ENCODE measurements at regions not wholly inside any gene's neighbourhood (a gene's known extent, or its start where the extent isn't known, plus 50 kb on each side); places are given as distances from the start of the nearest gene placed in this dataset.

DNA sequence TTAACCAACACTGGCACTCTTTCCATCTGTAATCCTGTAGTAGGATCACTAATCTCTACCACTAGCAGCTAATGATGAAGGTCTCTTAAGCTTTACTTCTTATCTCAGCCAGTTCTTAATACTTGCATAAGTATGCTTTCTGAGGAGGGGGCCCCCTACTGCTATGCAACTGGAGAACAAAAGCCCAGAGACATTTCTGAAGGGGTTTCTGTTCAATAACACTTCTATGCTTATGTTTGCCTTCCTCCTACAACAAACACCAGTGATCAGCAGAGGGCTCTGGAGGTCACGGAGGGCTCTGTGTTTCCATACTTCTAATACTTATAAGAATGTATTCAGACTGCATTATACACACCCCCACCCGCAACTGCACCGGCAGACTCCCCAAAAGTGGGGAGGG is 215.8 kb downstream of the BARHL2 start:
- Histone ChIP-seq H3K27ac (ENCODE audit: low read depth) (no peak overlapping the region), H4K20me1 (replicated peaks; ENCODE audit: insufficient read depth) (no peaks in the 10 kb centered on the region), H3K4me1 (ENCODE audit: insufficient read depth) (peaks cover 26% of the 10 kb centered on the region), H3F3A (replicated peaks; ENCODE audit: low read depth) (no peaks in the 10 kb centered on the region), H3K36me3 (ENCODE audit: insufficient read depth) (no peaks in the 10 kb centered on the region), H3K4me2 (peak overlapping the region; percentile 55), H3K27me3 (ENCODE audit: insufficient read depth) (no peaks in the 10 kb centered on the region), H3K79me2 (replicated peaks; ENCODE audit: insufficient read depth) (no peaks in the 10 kb centered on the region), H3K4me3 (peak overlapping the region; percentile 24; the same call in 1 of the 2 replicates), H3K9me2 (ENCODE audit: insufficient read depth) (no peaks in the 10 kb centered on the region), H2AFZ (no peak overlapping the region)
- H3K27me3 Mint-ChIP-seq (ENCODE audit: insufficient read depth, low read depth, poor library complexity) = no peaks in the 10 kb centered on the region
- DNase-seq (ENCODE audit: low spot score) (peak; percentile 28), ATAC-seq (peak; percentile 25)
- no peaks in the 10 kb centered on the region for H3K36me3 Mint-ChIP-seq (ENCODE audit: low read depth)
- peaks cover 25% of the 10 kb centered on the region for H3K4me1 Mint-ChIP-seq
- no peaks in the 10 kb centered on the region for H3K9me3 Mint-ChIP-seq
- H3K4me3 Mint-ChIP-seq = no peak overlapping the region
- TF ChIP-seq EZH2phosphoT487 (IDR thresholded peaks at IDR 0.05; ENCODE audit: unreplicated experiment) (no peak), EZH2 (IDR thresholded peaks at IDR 0.05; ENCODE audit: low read depth, unreplicated experiment) (no peak), CREB1 (CRISPR knock-in tag; IDR thresholded peaks at IDR 0.05; ENCODE audit: low read depth) (no peak), POLR2AphosphoS5 (IDR thresholded peaks at IDR 0.05; ENCODE audit: low read depth) (no peak), ZNF331 (CRISPR knock-in tag; IDR thresholded peaks at IDR 0.05; ENCODE audit: low read depth) (no peak), JUNB (IDR thresholded peaks at IDR 0.05; ENCODE audit: unreplicated experiment) (no peak), STAT1 (IDR thresholded peaks at IDR 0.05; ENCODE audit: unreplicated experiment) (no peak)
- TF ChIP-seq, protein P1, sequence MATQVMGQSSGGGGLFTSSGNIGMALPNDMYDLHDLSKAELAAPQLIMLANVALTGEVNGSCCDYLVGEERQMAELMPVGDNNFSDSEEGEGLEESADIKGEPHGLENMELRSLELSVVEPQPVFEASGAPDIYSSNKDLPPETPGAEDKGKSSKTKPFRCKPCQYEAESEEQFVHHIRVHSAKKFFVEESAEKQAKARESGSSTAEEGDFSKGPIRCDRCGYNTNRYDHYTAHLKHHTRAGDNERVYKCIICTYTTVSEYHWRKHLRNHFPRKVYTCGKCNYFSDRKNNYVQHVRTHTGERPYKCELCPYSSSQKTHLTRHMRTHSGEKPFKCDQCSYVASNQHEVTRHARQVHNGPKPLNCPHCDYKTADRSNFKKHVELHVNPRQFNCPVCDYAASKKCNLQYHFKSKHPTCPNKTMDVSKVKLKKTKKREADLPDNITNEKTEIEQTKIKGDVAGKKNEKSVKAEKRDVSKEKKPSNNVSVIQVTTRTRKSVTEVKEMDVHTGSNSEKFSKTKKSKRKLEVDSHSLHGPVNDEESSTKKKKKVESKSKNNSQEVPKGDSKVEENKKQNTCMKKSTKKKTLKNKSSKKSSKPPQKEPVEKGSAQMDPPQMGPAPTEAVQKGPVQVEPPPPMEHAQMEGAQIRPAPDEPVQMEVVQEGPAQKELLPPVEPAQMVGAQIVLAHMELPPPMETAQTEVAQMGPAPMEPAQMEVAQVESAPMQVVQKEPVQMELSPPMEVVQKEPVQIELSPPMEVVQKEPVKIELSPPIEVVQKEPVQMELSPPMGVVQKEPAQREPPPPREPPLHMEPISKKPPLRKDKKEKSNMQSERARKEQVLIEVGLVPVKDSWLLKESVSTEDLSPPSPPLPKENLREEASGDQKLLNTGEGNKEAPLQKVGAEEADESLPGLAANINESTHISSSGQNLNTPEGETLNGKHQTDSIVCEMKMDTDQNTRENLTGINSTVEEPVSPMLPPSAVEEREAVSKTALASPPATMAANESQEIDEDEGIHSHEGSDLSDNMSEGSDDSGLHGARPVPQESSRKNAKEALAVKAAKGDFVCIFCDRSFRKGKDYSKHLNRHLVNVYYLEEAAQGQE (IDR thresholded peaks at IDR 0.05; ENCODE audit: unreplicated experiment) = no peak
- TF ChIP-seq, protein P2, sequence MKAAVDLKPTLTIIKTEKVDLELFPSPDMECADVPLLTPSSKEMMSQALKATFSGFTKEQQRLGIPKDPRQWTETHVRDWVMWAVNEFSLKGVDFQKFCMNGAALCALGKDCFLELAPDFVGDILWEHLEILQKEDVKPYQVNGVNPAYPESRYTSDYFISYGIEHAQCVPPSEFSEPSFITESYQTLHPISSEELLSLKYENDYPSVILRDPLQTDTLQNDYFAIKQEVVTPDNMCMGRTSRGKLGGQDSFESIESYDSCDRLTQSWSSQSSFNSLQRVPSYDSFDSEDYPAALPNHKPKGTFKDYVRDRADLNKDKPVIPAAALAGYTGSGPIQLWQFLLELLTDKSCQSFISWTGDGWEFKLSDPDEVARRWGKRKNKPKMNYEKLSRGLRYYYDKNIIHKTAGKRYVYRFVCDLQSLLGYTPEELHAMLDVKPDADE (IDR thresholded peaks at IDR 0.05) = no peak
- TF ChIP-seq, protein P3, sequence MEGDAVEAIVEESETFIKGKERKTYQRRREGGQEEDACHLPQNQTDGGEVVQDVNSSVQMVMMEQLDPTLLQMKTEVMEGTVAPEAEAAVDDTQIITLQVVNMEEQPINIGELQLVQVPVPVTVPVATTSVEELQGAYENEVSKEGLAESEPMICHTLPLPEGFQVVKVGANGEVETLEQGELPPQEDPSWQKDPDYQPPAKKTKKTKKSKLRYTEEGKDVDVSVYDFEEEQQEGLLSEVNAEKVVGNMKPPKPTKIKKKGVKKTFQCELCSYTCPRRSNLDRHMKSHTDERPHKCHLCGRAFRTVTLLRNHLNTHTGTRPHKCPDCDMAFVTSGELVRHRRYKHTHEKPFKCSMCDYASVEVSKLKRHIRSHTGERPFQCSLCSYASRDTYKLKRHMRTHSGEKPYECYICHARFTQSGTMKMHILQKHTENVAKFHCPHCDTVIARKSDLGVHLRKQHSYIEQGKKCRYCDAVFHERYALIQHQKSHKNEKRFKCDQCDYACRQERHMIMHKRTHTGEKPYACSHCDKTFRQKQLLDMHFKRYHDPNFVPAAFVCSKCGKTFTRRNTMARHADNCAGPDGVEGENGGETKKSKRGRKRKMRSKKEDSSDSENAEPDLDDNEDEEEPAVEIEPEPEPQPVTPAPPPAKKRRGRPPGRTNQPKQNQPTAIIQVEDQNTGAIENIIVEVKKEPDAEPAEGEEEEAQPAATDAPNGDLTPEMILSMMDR (conservative IDR thresholded peaks at IDR 0.05; ENCODE audit: low read depth in 2 of 2) = peak in 1 of 2 experiments; percentile 39; a peak in 1 of 4 replicates
- TF ChIP-seq, protein P4, sequence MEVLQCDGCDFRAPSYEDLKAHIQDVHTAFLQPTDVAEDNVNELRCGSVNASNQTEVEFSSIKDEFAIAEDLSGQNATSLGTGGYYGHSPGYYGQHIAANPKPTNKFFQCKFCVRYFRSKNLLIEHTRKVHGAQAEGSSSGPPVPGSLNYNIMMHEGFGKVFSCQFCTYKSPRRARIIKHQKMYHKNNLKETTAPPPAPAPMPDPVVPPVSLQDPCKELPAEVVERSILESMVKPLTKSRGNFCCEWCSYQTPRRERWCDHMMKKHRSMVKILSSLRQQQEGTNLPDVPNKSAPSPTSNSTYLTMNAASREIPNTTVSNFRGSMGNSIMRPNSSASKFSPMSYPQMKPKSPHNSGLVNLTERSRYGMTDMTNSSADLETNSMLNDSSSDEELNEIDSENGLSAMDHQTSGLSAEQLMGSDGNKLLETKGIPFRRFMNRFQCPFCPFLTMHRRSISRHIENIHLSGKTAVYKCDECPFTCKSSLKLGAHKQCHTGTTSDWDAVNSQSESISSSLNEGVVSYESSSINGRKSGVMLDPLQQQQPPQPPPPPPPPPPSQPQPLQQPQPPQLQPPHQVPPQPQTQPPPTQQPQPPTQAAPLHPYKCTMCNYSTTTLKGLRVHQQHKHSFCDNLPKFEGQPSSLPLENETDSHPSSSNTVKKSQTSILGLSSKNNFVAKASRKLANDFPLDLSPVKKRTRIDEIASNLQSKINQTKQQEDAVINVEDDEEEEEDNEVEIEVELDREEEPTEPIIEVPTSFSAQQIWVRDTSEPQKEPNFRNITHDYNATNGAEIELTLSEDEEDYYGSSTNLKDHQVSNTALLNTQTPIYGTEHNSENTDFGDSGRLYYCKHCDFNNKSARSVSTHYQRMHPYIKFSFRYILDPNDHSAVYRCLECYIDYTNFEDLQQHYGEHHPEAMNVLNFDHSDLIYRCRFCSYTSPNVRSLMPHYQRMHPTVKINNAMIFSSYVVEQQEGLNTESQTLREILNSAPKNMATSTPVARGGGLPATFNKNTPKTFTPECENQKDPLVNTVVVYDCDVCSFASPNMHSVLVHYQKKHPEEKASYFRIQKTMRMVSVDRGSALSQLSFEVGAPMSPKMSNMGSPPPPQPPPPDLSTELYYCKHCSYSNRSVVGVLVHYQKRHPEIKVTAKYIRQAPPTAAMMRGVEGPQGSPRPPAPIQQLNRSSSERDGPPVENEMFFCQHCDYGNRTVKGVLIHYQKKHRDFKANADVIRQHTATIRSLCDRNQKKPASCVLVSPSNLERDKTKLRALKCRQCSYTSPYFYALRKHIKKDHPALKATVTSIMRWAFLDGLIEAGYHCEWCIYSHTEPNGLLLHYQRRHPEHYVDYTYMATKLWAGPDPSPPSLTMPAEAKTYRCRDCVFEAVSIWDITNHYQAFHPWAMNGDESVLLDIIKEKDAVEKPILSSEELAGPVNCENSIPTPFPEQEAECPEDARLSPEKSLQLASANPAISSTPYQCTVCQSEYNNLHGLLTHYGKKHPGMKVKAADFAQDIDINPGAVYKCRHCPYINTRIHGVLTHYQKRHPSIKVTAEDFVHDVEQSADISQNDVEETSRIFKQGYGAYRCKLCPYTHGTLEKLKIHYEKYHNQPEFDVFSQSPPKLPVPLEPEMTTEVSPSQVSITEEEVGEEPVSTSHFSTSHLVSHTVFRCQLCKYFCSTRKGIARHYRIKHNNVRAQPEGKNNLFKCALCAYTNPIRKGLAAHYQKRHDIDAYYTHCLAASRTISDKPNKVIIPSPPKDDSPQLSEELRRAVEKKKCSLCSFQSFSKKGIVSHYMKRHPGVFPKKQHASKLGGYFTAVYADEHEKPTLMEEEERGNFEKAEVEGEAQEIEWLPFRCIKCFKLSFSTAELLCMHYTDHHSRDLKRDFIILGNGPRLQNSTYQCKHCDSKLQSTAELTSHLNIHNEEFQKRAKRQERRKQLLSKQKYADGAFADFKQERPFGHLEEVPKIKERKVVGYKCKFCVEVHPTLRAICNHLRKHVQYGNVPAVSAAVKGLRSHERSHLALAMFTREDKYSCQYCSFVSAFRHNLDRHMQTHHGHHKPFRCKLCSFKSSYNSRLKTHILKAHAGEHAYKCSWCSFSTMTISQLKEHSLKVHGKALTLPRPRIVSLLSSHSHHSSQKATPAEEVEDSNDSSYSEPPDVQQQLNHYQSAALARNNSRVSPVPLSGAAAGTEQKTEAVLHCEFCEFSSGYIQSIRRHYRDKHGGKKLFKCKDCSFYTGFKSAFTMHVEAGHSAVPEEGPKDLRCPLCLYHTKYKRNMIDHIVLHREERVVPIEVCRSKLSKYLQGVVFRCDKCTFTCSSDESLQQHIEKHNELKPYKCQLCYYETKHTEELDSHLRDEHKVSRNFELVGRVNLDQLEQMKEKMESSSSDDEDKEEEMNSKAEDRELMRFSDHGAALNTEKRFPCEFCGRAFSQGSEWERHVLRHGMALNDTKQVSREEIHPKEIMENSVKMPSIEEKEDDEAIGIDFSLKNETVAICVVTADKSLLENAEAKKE (CRISPR knock-in tag; IDR thresholded peaks at IDR 0.05) = 0 out of 2 replicates have a peak, but pooled peaks have one; percentile 22
- H3K27ac Mint-ChIP-seq = no peak overlapping the region

All from GM23338 (cell line).